A673 (cell line): ENCODE measurements at regions not wholly inside any gene's neighbourhood (a gene's known extent, or its start where the extent isn't known, plus 50 kb on each side); places are given as distances from the start of the nearest gene placed in this dataset.

Experiments
- BruUV-seq: library from RNA; stranded (reverse); fragments of 400-500 nt; replicated peaks from 2 replicates; lab custom pipeline; 2021; lab: Mats Ljungman, UMichigan
- CTCF ChIA-PET: fragments of 300-600 bp; sonication (Branson Sonifier 250); formaldehyde crosslinking; loops from one replicate; lab custom pipeline; 2022; ENCODE audit warnings: antibody characterized with exemption; lab: Charles Lee
- POLR2A ChIA-PET: fragments of 300-600 bp; sonication (Branson Sonifier 250); formaldehyde crosslinking; loops from one replicate; lab custom pipeline; 2022; ENCODE audit warnings: antibody characterized with exemption; ENCODE audit not compliant: low non-redundant PET; lab: Charles Lee
- DNase-seq: peaks from one replicate; pipeline ENCODE4 v3.0.0-alpha.2; 2015; ENCODE audit warnings: low spot score
- H3K27ac ChIP-seq: fragments of 200-600 bp; sonication (generic); 2 replicates; pipeline ENCODE4 v1.5.1; 2016; ENCODE audit warnings: mixed run types, low read depth, mild to moderate bottlenecking, mixed read lengths, antibody characterized with exemption, low read length; ENCODE audit not compliant: poor library complexity, severe bottlenecking
- H3K27me3 ChIP-seq: fragments of 200-600 bp; sonication (generic); replicated peaks from 2 replicates; pipeline ENCODE4 v1.6.1; 2017; ENCODE audit warnings: mixed run types, low read depth, mild to moderate bottlenecking, mixed read lengths, antibody characterized with exemption, low read length; ENCODE audit not compliant: insufficient read depth, poor library complexity
- H3K36me3 ChIP-seq: fragments of 200-600 bp; sonication (generic); 2 replicates; pipeline ENCODE4 v1.6.1; 2016; ENCODE audit warnings: mixed run types, mild to moderate bottlenecking, mixed read lengths, antibody characterized with exemption, low read length; ENCODE audit not compliant: insufficient read depth, poor library complexity, severe bottlenecking
- H3K4me1 ChIP-seq: fragments of 200-600 bp; sonication (generic); 2 replicates; pipeline ENCODE4 v1.6.1; 2017; ENCODE audit warnings: mixed run types, mild to moderate bottlenecking, mixed read lengths, antibody characterized with exemption, low read length; ENCODE audit not compliant: insufficient read depth, poor library complexity, severe bottlenecking
- H3K4me3 ChIP-seq: fragments of 200-600 bp; sonication (generic); 2 replicates; pipeline ENCODE4 v1.5.1; 2016; ENCODE audit warnings: low read depth, mixed run types, mild to moderate bottlenecking, mixed read lengths, low read length; ENCODE audit not compliant: poor library complexity, severe bottlenecking
- H3K9me3 ChIP-seq: fragments of 200-600 bp; sonication (generic); 2 replicates; pipeline ENCODE4 v1.6.1; 2016; ENCODE audit warnings: mixed run types, low read depth, mild to moderate bottlenecking, mixed read lengths, antibody characterized with exemption, low read length; ENCODE audit not compliant: poor library complexity, severe bottlenecking
- EZH2 ChIP-seq: fragments of 200-600 bp; sonication (generic); IDR thresholded peaks from 2 replicates; pipeline ENCODE4 v1.6.1; 2017; ENCODE audit warnings: borderline replicate concordance, low read depth, mild to moderate bottlenecking, mixed read lengths, antibody characterized with exemption, low read length; ENCODE audit not compliant: poor library complexity, severe bottlenecking
- intact Hi-C: fragments of 100-400 bp; cut with micrococcal nuclease; formaldehyde crosslinking; loops from one replicate; pipeline ENCODE4 v1.10.0; 2022; ENCODE audit not compliant: unreplicated experiment
- TF ChIP-seq, protein P1 (sequence below): fragments of 300-800, 200-600 bp; sonication (generic); conservative IDR thresholded peaks from 2 replicates; pipeline ENCODE4 v1.5.1; 2017; ENCODE audit warnings: low read depth, mild to moderate bottlenecking, antibody characterized with exemption, low read length, moderate library complexity, mixed read lengths

DNA sequence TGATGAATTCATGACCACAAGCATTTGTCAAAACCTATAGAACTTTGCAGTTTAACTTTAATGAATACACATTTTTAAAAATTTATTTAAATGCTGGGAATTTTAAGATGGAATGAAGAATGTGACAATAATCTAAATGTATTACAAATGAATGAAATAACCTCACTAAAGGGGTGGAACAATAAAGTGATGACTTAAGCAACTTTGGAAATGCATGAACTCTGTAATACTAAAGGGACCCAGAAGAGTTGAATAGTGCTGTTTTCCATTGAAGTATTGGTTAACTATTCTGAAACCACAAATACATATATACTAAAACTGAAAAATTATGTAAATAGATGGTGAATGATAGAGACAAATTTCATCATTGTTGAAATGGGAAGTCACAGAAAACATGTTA lies 1395.1 kb downstream of the NCAM2 start:
- Histone ChIP-seq H3K4me1 (peaks cover 10% of the 10 kb centered on the region), H3K36me3 (no peaks in the 10 kb centered on the region), H3K9me3 (peaks cover 3% of the 10 kb centered on the region), H3K27me3 (no peaks in the 10 kb centered on the region), H3K27ac (no peak overlapping the region), H3K4me3 (no peak overlapping the region)
- no peak for DNase-seq
- no peak for TF ChIP-seq EZH2
- TF ChIP-seq, protein P1, sequence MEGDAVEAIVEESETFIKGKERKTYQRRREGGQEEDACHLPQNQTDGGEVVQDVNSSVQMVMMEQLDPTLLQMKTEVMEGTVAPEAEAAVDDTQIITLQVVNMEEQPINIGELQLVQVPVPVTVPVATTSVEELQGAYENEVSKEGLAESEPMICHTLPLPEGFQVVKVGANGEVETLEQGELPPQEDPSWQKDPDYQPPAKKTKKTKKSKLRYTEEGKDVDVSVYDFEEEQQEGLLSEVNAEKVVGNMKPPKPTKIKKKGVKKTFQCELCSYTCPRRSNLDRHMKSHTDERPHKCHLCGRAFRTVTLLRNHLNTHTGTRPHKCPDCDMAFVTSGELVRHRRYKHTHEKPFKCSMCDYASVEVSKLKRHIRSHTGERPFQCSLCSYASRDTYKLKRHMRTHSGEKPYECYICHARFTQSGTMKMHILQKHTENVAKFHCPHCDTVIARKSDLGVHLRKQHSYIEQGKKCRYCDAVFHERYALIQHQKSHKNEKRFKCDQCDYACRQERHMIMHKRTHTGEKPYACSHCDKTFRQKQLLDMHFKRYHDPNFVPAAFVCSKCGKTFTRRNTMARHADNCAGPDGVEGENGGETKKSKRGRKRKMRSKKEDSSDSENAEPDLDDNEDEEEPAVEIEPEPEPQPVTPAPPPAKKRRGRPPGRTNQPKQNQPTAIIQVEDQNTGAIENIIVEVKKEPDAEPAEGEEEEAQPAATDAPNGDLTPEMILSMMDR = no peak
- CTCF ChIA-PET = no interaction called here
- BruUV-seq = no TSS peak
- POLR2A ChIA-PET = no interaction called here
- intact Hi-C loops = no loop called here

DNA sequence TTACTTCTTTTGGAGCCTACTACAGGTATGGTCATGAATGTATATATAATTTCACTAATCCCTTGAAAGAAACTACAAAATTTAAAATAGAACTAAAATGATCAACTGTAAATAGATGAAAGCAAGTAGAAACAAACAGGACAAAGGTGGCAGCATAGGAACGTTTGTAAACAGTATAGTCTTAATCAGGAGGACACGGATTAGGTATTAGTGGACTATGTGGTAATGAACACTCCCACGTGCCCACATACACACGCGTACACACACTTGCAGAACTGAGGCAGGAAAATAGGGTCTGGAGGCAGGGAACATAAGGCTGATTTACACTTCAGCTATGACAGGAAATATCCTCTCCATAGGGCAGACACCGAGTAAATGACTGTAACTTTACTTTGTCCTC lies 1397.8 kb downstream of the NCAM2 start:
- TF ChIP-seq, protein P1 = no peak
- no peak for TF ChIP-seq EZH2
- no peak for DNase-seq
- intact Hi-C loops = no loop called here
- BruUV-seq = no TSS peak
- H3K4me1 ChIP-seq = peaks cover 10% of the 10 kb centered on the region
- ChIA-PET CTCF (no interaction called here), POLR2A (no interaction called here)
- H3K4me3 ChIP-seq = no peak overlapping the region
- peaks cover 2% of the 10 kb centered on the region for H3K36me3 ChIP-seq
- H3K27me3 ChIP-seq = no peaks in the 10 kb centered on the region
- no peak overlapping the region for H3K27ac ChIP-seq
- peaks cover 5% of the 10 kb centered on the region for H3K9me3 ChIP-seq

DNA sequence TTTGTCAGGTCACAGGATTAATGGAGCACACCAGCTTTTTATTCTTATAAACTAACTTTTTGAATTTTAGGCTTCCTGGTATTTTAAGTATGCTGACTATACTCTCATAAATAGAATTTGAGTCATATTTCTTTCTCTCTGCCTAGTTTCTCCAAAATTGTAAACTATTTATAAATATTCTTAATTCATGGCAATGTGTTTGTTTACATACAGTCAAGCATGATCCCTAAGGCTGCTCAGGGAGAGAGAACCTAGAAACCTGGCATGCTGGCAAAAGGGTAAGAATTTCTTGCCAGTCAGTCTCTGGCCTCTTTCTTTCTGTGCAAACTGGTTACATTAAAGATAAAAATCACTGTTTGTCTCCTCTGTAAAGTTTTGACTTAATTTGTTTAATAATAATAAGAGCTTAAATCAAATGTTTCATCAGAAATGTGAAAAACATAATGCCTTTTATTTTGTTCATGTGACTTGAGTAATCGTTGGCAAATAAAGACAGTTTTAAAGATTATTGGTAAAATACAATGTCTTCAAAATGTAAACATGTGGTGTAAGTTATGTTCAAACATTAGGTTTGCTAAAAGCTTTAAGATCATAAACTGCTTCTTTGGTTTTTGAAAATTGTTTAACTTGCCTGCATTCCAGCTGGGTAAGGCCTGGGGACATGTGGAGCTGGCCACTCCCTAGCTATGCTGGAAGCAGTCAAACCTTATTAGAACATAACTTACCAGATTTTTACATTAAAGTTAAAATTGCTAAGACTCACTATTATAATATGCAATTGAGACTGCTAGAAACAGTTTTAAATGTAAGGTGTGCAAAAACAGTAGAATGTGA lies 1401.7 kb downstream of the NCAM2 start:
- DNase-seq = no peak
- ChIA-PET CTCF (no interaction called here), POLR2A (no interaction called here)
- TF ChIP-seq, protein P1 = no peak
- no peak for TF ChIP-seq EZH2
- Histone ChIP-seq H3K36me3 (peaks cover 2% of the 10 kb centered on the region), H3K27ac (no peak overlapping the region), H3K4me1 (peaks cover 3% of the 10 kb centered on the region), H3K9me3 (peaks cover 5% of the 10 kb centered on the region), H3K27me3 (no peaks in the 10 kb centered on the region), H3K4me3 (no peak overlapping the region)
- intact Hi-C loops = no loop called here
- no TSS peak for BruUV-seq
